ENCODE measurements at regions not wholly inside any gene's neighbourhood (a gene's known extent, or its start where the extent isn't known, plus 50 kb on each side); places are given as distances from the start of the nearest gene placed in this dataset.
"Not testable (repeated sequence)": the region's sequence is repeated elsewhere in the genome, so short reads cannot be mapped to it uniquely, and the experiment has no call there.

DNA sequence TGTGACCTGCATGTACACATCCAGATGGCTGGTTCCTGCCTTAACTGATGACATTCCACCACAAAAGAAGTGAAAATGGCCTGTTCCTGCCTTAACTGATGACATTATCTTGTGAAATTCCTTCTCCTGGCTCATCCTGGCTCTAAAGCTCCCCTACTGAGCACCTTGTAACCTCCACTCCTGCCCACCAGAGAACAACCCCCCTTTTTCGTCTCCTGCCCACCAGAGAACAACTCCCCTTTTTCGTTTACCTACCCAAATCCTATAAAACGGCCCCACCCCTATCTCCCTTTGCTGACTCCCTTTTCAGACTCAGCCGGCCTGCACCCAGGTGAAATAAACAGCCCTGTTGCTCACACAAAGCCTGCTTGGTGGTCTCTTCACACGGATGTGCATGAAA is 212.2 kb downstream of the KITLG start:
- not testable (repeated sequence) for DNase-seq

- no peak for DNase-seq
Observed at GRCh38 chr12:88371416-88372183, 208.7 kb downstream of the KITLG start.

GRCh38 chr12:88375306-88376305 is 204.7 kb downstream of the KITLG start:
- no peak for DNase-seq

- no peak for DNase-seq
Observed at GRCh38 chr12:88377973-88378372, 202.3 kb downstream of the KITLG start.

GRCh38 chr12:88381466-88381865 is 198.8 kb downstream of the KITLG start:
- DNase-seq = no peak

DNA sequence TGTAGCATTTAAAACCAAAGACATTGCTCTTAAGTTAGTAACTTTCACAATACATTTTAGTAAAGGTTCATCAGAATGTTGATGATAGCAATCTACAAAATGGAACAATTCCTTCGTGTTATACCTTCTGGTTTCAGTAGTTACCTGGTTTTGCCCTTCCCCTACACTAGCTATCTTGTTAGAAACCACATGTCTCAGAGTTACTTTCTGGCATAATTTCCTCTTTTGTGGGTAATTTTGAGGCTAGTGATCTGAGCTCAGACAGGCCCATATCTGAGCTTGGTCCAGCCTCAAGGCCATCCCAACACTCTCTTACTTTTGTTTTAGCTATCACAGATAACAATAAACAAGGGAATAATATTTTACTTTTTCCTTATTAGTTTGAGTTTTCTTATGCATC is 196.9 kb downstream of the KITLG start:
- DNase-seq = no peak

- DNase-seq = no peak
Observed at GRCh38 chr12:88388566-88389540, 191.4 kb downstream of the KITLG start.

- no peak for DNase-seq
Observed at GRCh38 chr12:88390811-88391210, 189.5 kb downstream of the KITLG start.

- no peak for DNase-seq
Observed at GRCh38 chr12:88391556-88391955, 188.7 kb downstream of the KITLG start.

DNA sequence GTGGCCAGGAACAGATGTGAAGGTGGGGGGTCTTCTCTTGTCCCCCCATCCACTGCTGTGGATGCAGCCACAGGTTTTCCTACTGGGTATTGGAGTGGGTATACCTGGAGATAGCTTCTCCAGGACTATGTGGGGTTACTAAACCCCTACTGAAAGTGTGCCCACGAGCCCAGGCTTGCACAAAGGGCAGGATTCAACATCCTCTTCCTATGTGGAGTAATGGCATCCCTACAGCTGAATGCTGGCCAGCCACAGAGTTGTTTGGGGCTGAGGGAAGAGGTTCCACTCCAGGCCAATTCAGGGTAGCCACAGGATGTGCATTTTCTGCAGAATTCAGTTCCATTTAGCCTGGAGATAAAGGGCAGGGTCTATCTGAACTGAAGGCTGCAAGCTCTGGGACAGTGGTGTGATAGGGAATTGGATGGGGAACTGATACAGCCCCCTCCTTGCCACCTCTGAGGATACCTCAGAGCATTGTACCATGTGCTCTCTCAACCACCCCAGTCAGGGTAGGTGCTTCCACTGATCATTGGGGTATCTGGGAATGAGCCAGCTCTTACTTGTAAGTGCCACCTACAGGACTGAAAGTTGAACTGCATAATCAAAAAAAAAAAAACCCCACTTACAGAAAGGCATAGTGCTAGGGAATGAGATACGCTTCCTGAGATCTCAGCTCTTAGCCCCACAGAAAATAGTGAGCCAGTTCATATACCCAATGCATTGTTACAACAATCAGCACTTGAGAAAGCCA is 187.1 kb downstream of the KITLG start:
- no peak for DNase-seq

- no peak for DNase-seq
Observed at GRCh38 chr12:88398031-88398430, 182.2 kb downstream of the KITLG start.

DNA sequence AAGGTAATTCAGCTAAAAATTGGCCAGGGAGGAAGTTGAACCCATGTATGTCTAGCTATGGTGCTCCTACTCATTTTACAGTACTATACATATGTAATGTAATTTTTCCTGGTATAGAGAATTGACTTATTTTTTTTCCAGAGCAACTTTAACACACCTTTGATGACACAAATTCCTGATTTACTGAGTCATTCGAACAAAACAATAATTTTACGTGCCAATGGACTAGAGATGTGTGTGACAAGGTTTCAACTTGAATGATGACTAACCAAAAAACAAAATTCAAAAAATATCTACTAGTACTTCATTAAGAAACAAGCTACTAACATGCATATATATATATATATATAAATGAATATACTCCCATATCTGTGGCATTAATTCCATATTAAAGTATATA is 180.5 kb downstream of the KITLG start:
- no peak for DNase-seq

GRCh38 chr12:88400302-88400701 is 180.0 kb downstream of the KITLG start:
- DNase-seq = no peak

DNA sequence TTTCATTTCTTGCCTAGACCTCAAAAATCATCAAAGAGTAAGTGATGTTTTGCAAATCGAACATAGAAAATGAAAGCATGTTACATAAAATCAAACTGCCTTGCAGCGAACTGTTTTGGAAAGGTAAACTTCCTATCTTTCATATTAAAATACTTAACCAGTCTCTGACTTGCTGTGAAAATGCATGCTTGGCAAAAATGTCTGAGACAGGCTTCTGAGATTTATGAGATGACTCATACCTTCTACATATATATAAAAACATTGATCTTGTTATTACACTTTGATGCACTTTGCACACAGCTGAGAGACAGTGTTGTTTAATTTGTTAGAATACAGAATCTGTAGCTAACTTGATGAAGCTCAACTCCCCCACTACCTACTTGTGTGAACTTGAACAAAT is 179.1 kb downstream of the KITLG start:
- no peak for DNase-seq

DNA sequence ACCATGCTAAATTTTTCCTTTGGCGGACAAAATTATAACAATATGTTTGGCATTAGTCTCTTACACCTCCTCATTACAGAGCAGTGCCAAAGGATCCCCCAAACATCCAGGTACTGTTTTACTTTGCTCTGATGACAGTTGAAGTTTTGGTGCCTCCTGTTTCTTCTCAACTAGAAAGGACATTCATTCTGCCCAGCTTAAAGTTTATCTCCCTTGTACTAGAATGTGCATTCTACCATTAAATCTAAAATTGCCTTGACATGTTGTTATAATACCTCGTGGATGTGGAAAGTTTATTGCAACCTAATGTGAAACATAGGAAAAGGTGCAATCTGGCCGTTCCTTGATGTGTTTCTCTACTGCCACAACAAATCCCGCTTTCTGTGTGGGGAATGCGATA is 173.4 kb downstream of the KITLG start:
- DNase-seq = no peak

DNA sequence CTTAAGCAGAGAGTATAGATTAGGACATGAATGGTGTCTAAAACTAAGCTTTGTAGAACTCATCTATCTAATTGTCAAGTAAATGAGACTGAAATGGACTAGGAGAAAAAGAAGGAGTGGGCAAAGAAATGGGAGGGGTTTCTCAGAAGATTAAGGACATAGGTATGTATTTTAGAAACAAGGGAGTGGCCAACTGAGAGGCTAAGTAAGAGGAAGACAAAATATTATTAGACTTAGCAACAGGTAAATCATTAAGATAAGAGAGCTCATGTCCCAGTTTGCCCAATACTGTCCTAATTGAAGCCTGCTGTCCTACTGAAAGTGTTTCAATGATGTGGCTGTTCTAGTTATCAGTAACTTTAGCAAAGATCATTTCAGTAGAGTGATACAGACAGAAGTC is 171.4 kb downstream of the KITLG start:
- no peak for DNase-seq

DNA sequence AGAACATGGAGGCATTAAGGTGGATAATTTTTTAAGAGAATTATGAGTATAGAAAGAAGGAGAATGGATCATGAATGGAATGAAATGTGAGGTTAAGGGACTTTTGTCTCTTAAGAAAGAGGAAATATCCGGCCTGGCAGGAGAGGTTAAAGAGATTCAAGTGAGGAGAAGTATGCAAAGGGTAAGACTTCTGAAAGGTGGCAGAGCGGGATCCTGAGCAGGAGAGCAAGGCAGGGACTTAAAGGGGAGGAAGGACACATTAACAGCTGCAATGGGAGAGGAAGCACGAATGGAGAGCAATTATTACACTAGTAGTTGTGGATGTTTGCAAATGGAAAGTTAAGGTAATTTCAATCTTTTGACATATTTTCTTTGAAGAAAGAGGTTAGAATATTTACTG is 171.0 kb downstream of the KITLG start:
- DNase-seq = no peak

- DNase-seq = no peak
Observed at GRCh38 chr12:88411689-88412088, 168.6 kb downstream of the KITLG start.

GRCh38 chr12:88413646-88414045 is 166.6 kb downstream of the KITLG start:
- no peak for DNase-seq

DNA sequence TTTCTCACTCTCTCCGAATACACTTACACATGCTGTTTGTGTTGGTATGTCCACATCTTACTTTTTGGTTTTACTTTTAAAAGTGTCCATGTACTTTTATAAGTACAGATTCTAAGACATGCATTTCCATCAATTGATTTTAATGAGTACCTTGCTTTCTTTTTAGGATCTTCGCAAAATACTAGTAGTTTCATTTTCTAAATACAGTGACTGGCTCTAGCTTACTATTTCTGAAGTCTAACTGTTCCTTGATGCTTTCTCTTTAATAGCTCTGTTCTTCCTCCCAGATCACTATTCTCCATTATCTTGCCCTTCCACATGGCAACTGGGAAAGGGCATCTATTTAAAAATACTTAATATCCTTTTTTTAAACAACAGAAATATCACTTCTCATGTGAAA is 164.1 kb downstream of the KITLG start:
- no peak for DNase-seq

- no peak for DNase-seq
Observed at GRCh38 chr12:88416786-88417185, 163.5 kb downstream of the KITLG start.
